GM18508 (cell line): ENCODE measurements at regions not wholly inside any gene's neighbourhood (a gene's known extent, or its start where the extent isn't known, plus 50 kb on each side); places are given as distances from the start of the nearest gene placed in this dataset.
"Not testable (repeated sequence)": the region's sequence is repeated elsewhere in the genome, so short reads cannot be mapped to it uniquely, and the experiment has no call there.

ENCODE experiments used
- ATAC-seq: cut with Tn5 transposase; IDR thresholded peaks from one replicate; pipeline ENCODE4 v1.9.1; 2021; ENCODE audit warnings: moderate number of reproducible peaks; ENCODE audit not compliant: insufficient read depth, unreplicated experiment

DNA sequence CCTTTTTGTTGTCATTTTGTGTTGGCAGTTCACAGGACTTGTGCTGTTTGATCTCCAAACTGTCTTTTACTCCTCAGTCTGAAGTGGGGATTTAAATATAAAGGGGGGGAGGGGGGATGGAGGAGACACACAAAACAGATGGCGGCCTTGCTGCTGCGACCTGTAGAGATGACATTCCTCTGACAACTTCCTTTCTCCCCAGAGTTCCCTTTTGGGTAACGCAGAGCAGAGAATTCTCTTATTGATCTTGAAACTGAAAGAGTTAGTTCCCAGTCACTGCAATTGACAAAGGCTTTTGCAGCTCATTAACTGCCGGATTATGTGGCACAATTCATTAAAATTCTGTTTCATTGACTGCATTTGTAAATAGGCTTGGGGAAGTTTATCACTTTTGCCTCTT, 279.3 kb downstream of the TSN start:
- no peak for ATAC-seq

DNA sequence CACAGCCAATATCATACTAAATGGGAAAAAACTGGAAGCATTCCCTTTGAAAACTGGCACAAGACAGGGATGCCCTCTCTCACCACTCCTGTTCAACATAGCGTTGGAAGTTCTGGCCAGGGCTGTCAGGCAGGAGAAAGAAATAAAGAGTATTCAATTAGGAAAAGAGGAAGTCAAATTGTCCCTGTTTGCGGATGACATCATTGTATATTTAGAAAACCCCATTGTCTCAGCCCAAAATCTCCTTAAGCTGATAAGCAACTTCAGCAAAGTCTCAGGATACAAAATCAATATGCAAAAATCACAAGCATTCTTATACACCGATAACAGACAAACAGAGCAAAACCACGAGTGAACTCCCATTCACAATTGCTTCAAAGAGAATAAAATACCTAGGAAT, 283.4 kb downstream of the TSN start:
- not testable (repeated sequence) for ATAC-seq

DNA sequence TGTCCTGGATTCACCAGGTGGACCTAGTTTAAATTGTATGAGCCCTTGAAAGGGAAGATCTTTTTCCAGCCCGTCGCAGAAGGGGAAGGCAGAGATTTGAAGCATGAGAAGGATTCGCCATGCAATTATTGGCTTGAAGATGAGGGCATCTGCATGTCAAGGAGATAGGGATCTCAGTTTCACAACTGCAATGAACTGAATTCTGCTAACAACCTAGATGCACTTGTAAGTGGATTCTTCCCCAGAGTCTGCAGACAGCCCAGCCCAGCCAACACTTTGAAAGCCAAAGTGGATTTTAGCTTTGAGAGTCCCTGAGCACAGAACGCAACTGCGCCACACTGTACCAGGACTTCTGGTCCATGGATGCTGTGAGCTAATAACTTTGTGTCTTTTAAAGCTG, 286.0 kb downstream of the TSN start:
- no peak for ATAC-seq

DNA sequence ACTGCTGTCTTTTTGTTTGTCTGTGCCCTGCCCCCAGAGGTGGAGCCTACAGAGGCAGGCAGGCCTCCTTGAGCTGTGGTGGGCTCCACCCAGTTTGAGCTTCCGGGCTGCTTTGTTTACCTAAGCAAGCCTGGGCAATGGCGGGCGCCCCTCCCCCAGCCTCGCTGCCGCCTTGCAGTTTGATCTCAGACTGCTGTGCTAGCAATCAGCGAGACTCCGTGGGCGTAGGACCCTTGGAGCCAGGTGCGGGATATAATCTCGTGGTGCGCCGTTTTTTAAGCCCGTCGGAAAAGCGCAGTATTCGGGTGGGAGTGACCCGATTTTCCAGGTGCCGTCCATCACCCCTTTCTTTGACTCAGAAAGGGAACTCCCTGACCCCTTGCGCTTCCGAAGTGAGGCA, 296.2 kb downstream of the TSN start:
- ATAC-seq: not testable (repeated sequence)

DNA sequence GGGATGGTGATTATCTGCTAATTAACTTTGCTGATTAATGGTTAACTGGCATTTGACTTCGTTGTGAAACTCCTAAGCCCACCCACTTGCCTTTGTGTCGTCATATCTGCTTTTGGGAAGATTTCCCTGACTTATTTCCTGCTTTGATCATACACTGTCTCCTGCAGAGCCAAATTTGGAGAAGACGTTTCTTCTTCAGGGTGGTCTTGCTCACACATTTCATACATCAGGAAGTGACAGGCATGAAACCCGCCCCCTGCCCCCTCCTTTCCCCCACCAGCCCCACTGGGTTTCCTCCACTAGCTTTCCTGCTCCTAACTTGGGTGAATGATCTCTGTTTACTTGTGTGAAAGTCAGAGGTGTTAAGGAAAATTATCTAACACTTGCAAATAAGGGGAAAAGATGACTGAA, 300.1 kb downstream of the TSN start:
- ATAC-seq: no peak

DNA sequence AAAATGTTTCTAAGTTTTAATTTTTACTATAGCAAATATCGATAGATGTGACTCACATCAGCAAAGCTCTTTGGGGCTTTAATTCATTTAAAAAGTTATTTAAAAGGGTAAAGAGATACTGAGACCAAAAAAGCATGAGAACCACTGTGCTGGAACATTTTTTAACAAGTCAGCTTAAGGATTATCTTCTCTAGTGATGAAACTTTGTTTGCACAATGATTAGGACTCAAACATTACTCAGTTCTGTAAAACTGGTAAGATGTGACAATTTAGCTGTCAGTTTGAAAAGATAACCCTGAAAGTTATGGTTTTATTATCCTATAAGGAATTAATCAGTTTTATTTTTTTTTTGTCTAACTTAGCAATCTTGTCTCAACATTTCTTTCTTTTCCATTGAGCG, 301.4 kb downstream of the TSN start:
- ATAC-seq: no peak

DNA sequence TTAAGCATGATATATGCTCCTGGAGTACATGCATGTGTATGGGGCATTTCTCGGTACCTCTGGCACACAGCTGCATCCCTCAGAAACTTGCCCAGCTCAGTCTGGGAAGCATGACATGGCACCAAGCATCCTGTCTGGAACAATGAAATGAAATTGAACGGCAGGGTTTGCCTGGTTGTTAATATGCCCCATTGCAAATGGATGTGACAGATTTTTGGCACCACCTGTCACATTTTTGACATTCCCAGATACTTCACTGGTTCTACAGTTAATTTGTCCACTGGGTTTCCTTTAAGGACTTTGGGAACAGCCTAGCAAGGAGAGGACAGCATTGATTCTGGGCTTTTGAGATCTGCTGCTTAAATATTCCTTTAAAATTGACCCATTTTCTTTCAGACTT, 305.8 kb downstream of the TSN start:
- ATAC-seq: no peak

DNA sequence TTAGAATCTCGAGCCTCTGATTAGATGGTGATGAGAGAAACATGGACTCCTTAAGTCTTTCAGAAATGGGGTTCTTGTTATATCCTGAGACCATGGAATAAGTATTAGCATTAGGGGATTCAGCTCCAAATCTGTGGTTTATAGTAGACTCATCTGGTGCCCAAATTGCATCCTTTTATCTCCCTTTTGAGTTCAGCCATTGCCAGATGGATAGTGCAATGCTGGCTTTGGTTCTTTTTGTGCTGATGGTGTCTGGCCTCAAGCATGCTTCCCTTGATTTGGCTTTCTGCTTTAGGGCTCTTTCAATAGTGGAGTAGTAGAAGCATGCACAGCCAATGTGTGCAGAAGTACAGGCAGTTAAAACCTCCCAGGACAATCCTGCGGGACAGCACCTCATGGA, 306.4 kb downstream of the TSN start:
- ATAC-seq: no peak

DNA sequence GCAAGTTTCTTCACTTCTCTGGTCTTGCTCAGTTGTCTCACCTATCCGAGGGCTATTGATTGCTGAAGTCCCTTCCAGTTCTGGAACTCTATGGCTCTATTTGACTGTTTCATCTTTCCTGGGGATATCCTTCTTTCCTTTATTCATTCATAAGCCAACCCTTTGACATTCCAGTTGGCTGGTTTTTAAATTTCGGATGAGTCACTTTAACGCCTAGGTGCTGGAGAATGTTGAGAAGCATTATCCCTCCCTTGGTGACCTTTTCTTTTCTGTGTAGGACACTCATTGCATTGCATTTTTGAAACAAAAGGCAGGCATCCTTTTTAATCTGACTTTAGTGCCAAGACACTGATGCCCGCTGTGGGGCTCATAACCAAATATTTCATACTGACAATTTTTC, 307.1 kb downstream of the TSN start:
- no peak for ATAC-seq

DNA sequence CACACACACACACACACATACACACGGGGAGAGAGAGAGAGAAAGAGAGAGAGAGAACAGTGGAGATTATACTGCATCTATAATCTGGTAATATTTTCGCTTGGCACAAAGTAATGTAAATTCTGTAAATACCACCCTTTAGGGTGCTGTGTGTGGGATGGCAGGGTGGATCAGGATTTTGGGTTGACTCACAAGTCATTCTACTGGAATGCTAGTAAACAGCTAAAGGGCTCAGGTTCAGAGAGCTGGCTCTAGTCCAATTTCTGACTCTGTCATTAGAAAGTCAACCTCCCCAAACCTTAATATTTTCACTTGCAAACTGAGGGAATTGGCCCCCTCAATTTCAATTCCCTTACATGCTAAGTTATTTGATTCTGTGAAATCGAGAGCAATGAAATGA, 308.3 kb downstream of the TSN start:
- ATAC-seq: no peak

DNA sequence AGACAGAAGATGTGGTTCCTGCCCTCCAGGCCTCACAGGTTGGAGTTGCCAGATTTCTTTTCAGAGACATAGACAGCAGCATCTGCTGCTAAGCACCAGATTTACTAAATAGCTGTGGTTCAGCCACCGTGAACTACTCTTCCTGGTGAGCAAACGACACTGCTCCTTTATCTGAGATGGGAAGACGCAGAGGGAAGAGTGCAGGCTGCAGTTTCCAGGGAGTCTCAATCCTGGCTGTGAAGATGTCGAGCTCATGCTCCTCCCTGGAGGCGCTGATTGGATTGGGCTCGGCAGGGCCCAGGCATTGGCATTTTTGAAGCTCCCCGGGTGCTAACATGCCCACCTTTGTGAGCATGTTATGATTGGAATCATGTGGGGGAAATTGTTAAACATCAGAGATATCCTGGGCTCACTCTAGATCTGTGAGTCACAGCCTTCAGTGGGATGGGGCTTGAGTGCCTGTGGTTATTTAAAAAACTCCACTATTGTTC, 314.8 kb downstream of the TSN start:
- no peak for ATAC-seq

DNA sequence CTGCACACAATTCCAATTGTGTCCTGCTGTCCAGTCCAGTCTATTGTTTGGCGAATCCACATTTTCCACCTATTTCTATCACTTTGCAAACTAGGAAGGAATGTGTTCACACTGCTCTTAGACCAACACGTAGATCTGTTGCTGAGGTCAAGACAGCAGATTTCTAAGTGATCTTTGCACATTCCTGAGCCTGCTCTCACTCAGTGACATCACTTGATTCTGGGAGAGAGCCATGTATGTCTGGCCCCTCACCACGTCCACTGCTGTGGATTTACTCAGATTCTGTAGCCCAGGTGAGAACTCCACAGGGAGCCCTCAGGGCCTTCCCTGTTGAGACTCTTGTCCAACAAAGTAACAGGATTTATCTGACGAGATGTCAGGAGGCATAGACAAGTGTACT, 317.2 kb downstream of the TSN start:
- ATAC-seq: no peak

DNA sequence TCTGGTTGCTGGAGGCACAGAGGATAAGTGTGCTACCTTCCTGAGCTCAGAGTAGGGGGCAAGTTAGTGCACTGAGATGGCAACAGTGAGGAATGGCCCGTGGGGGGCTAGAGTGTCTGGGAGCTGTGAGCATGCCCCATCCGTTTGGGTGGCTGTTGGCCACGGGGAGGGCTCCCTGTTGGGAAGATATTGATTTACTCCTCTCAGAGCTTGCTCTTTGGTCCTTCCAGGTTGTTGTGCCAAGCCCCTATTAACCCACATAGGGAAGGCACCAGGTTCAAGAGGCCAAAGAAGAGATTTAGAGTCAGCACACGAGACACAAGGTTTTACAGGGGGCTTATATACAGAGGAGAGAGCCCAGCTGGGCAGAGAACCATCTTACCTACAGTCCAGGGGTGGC, 318.8 kb downstream of the TSN start:
- ATAC-seq: no peak

DNA sequence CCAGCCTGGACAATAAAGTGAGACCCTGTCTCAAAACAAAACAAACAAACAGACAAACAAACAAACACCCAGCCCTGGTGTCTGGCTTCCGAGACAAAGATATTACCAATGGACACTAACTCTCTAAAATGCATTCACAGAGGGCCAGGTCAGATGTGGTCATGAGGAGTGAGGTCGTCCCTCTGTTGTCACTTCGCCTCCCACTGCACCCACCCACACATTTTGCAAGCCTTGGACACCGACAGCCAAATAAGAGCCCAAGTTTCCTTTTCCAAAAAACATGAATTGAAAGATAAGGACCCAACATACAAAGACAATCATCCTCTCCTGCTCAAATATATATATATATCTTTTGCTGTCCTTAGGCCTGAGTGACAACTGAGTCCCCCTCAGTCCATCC, 319.9 kb downstream of the TSN start:
- no peak for ATAC-seq

DNA sequence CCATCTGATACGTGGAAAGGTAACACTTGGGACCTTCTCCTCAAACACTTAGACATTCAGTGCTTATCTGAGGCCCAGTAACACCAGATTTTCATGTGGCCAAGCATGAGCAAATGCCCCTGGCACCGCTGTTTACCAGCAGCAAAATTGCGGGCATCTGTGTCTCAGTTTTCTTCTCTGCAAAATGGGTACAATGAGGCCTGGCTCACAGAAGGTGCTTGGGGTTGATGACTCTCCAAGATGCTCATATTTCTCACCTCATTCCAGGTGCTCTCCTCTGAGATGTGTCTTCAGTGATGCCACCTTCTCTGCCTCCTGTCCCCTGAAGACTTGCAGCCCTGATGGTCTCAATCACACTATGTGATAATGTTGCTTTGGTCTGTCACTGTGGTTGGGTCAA, 321.7 kb downstream of the TSN start:
- no peak for ATAC-seq

DNA sequence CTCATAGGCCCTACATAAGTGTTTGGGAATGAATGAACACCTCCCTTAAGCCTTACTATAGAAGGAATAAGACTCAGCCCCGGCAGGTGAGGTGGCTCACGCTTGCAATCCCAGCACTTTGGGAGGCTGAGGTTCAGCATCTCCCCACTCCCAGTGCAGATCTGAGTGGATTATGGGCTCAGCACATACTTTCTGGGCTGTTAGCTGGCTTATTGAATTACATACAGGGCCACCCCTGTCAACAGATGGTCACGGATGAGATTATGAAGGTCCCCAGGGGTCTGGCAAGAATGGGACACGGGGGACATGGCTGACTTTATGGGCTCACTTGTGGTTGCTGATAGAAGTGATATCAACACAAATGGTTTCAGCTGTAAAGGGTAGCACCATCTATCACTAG, 322.3 kb downstream of the TSN start:
- no peak for ATAC-seq

DNA sequence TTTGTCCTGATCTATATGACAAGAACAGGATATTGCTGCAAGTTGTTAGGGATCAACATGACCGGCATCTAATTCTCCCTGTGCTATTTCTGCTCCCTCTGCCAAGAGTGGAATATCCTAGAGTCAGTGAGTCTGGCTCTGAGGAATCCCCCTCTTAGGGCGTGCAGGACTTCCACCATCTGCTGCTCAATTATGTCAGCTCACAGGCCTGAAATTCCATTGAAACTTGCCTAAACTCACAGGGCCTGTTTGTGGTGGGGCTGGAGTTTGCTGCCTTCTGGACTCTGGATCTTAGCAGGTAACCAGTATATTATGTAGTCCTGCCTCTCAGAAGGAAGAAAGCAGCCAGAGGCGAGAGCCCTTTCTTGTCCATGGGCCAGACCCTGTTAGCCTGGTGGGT, 323.0 kb downstream of the TSN start:
- ATAC-seq: no peak

DNA sequence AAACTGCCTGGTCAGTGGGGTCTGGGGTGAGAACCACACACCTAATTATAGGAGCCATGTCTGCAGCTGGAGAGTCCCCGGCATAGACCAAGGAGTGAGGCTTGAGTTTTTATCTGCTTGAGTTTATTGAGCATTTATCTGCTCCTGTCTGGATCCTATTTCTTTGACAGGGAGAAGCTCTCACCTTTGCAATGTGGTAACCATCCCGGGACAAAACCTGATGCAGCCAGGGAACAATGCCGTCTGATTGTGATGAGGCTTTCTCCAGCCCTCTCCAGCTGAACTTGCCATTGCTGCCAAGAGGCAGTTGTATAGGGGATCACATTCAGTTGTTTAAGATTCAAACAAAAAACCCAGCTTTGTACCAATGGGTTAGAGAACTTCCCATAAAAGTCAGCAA, 324.4 kb downstream of the TSN start:
- no peak for ATAC-seq

DNA sequence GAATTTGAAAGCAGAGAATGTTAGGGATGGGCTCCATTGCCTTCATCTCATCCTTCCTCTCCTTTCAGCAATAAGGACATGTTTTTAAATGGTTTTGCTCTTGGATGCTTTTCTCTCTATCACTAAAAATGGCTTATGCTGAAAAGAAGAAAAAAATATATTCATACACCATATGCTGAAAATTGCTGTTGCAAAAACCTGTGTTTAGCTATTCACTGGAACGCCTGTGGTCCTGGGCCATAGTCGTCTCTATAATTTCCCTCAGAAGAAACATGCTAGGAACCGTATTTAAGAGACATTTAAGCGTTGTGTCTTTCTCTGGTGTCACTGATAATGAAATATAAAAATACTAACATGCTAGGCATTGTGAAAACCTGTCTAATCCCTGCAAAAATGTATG, 324.9 kb downstream of the TSN start:
- no peak for ATAC-seq

DNA sequence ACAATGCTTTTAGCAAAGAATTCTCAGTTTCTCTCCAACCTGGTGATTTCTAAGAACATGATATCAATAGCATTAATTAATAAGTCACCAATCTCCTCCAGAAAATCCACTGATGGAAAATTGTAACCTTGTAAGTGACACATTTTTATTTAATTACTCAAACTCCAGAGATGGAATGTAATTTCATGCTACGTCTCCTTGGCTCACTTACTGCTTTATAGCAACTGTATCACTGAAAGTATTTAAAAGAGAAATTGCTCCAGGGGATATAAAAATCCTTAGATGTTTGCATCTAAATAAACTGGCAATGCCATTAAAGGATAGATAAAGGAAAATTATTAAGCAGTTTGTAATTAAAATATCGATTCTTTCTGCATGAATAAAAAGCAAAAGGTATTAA, 325.4 kb downstream of the TSN start:
- no peak for ATAC-seq

DNA sequence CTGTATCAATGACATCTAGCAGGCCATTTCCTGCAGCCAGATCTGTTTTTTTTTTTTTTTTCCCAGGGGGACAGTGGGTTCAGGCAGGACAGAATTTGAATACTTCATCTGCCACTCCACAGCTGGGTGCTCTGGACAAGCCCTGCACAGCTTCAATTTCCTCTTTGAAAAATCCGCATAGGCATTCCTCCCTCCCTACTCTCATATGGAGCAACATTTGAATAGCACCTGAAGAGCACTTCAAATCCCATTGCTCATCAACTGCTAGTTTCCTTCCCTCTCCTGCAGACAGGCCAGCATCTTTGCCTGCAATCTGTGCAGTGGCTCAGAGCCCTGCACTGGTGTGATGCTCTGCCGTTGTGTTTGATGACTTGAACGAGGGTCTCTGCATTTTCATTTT, 326.3 kb downstream of the TSN start:
- ATAC-seq: no peak

DNA sequence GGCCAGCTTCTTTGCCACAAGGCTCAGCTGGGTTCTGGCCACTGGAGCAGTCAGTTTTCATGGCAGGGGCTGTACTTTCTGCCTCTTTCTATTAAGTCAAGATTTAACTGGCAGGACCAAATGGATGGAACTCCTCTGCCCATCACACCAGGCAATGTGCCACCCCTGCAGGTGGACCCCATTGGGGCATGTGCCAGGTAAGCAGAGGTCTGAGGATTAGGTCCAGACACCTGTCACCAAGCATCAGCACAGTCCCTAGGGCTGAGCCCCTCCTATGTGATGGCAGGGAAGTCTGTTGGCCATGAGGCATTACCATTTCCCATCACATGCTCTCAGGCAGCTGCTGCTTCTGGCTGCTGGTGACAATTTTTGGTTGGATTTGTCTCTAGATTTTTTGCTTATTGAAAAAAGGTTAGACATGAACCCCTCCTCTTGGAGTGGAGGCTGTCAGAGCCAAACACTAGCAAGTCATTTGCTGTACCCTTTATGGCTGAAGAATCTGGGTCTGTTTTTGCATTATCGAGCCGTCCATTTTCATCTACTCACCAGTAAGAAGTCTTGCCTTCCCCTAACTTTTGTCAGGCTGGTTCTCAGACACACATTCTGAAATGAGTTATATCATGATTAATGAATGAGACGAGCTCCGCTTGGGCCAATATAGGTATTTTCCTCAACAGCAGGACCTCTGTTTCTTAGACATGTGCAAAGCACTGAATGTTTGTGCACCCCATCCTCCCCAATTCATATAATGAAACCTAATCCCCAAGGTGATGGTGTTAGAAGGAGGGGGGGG, 328.0 kb downstream of the TSN start:
- no peak for ATAC-seq

DNA sequence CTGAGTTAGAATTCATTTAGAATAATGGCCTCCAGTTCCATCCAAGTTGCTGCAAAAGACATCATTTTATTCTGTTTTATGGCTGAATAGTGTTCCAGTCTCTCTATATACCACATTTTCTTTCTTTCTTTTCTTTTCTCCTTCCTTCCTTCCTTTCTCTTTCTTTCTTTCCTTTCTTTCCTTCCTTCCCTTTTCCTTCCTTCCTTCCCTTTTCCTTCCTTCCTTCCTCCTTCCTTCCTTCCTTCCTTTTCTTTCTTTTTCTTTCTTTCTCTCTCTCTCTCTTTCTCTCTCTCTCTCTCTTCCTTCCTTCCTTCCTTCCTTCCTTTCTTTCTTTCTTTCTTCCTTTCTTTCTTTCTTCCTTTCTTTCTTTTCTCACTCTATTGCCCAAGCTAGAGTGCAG, 330.2 kb downstream of the TSN start:
- not testable (repeated sequence) for ATAC-seq
